HEK293T (cell line): ENCODE measurements at regions not wholly inside any gene's neighbourhood (a gene's known extent, or its start where the extent isn't known, plus 50 kb on each side); places are given as distances from the start of the nearest gene placed in this dataset.

ENCODE experiments used
- BHLHE40 ChIP-seq: fragments of 450-650 bp; IDR thresholded peaks from 2 replicates; pipeline ENCODE4 v1.6.1; 2016; ENCODE audit warnings: mild to moderate bottlenecking, moderate library complexity, borderline replicate concordance
- ELF4 ChIP-seq: fragments of 450-650 bp; IDR thresholded peaks from 2 replicates; pipeline ENCODE4 v1.6.1; 2017; ENCODE audit warnings: antibody characterized with exemption
- FOXA1 ChIP-seq: fragments of 450-650 bp; IDR thresholded peaks from 2 replicates; pipeline ENCODE4 v1.6.1; 2016; ENCODE audit warnings: mild to moderate bottlenecking
- FOXK2 ChIP-seq: fragments of 450-650 bp; IDR thresholded peaks from 2 replicates; pipeline ENCODE4 v1.6.1; 2016; ENCODE audit warnings: mild to moderate bottlenecking

DNA sequence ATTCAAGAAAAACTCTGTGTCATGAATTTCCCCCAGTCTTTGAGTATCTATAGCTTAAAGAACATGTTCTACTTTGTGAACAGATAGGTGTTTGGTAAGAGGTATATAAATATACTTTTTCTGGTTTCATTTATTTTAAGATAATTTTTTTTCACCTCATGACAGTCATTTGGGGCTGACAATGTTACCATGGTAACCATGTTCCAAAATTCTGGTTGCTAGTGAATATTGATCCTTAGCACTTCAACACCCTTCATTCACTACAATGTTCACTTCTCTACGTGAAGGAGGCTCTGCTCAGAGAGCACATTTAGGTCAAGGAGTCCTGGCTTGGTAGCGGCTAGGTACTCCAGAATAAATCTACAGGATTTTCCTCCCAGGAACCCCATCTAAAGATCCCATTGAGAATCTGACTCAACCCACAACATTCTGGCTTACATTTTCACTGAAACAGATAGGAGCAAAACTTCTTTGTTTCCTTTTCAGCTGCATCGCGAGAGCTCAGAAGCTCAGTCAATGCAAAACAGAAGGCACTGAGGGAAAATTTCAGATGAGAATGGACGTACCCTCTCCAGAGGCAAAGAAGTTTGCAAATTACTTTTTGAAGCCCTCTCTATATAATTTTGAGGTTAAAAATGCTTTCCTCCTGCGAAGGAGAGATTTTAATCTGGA, 93.6 kb downstream of the ARF6 start:
- TF ChIP-seq BHLHE40 (no peak), FOXK2 (no peak), FOXA1 (no peak), ELF4 (no peak)
